PC-9 (cell line): ENCODE measurements at regions not wholly inside any gene's neighbourhood (a gene's known extent, or its start where the extent isn't known, plus 50 kb on each side); places are given as distances from the start of the nearest gene placed in this dataset.

Experiments used
- BruUV-seq: library from RNA; stranded (reverse); fragments of 400-500 nt; replicated peaks from 2 replicates; lab custom pipeline; 2021; lab: Mats Ljungman, UMichigan
- CTCF ChIA-PET: fragments of 300-600 bp; sonication (Branson Sonifier 250); formaldehyde crosslinking; loops from one replicate; lab custom pipeline; 2022; ENCODE audit warnings: antibody characterized with exemption; lab: Charles Lee
- POLR2A ChIA-PET: fragments of 300-600 bp; sonication (Branson Sonifier 250); formaldehyde crosslinking; loops from one replicate; lab custom pipeline; 2022; ENCODE audit warnings: antibody characterized with exemption; ENCODE audit not compliant: unreplicated experiment; lab: Charles Lee
- DNase-seq, 2 experiments: peaks; one replicate each; pipeline versions ENCODE4 v3.0.0 to v3.0.0-alpha.2; 2015 to 2022; ENCODE audit warnings: mixed read lengths in 1 of 2
- H2AFZ ChIP-seq: fragments of 200-600 bp; sonication (generic); 2 replicates; pipeline ENCODE4 v1.8.1; 2017; ENCODE audit warnings: antibody characterized with exemption
- H3F3A ChIP-seq: fragments of 200-600 bp; sonication (generic); 2 replicates; pipeline ENCODE4 v1.8.1; 2017; ENCODE audit warnings: antibody characterized with exemption, mild to moderate bottlenecking, low read depth; ENCODE audit not compliant: insufficient read depth
- H3K27ac ChIP-seq: fragments of 200-600 bp; sonication (generic); 2 replicates; pipeline ENCODE4 v1.6.1; 2016; ENCODE audit warnings: mixed run types
- H3K27me3 ChIP-seq: fragments of 200-600 bp; sonication (generic); 2 replicates; pipeline ENCODE4 v1.6.1; 2016; ENCODE audit warnings: low read depth, mixed run types; ENCODE audit not compliant: insufficient read depth
- H3K36me3 ChIP-seq: fragments of 200-600 bp; sonication (generic); 2 replicates; pipeline ENCODE4 v1.6.1; 2016; ENCODE audit warnings: low read depth, mixed run types
- H3K4me1 ChIP-seq: fragments of 200-600 bp; sonication (generic); replicated peaks from 2 replicates; pipeline ENCODE4 v1.6.1; 2016; ENCODE audit warnings: mixed run types; ENCODE audit not compliant: insufficient read depth
- H3K4me2 ChIP-seq: fragments of 200-600 bp; sonication (generic); 2 replicates; pipeline ENCODE4 v1.6.1; 2017; ENCODE audit warnings: mixed run types
- H3K4me3 ChIP-seq: fragments of 200-600 bp; sonication (generic); 2 replicates; pipeline ENCODE4 v1.6.1; 2016; ENCODE audit warnings: mixed run types
- H3K79me2 ChIP-seq: fragments of 200-600 bp; sonication (generic); 2 replicates; pipeline ENCODE4 v1.6.1; 2017; ENCODE audit warnings: low read depth, mixed run types
- H3K9me2 ChIP-seq: fragments of 200-600 bp; sonication (generic); 2 replicates; pipeline ENCODE4 v1.8.1; 2017; ENCODE audit warnings: mild to moderate bottlenecking; ENCODE audit not compliant: insufficient read depth
- H3K9me3 ChIP-seq: fragments of 200-600 bp; sonication (generic); 2 replicates; pipeline ENCODE4 v1.8.1; 2016; ENCODE audit warnings: low read depth; ENCODE audit not compliant: insufficient read depth
- H4K20me1 ChIP-seq: fragments of 200-600 bp; sonication (generic); 2 replicates; pipeline ENCODE4 v1.8.1; 2017; ENCODE audit not compliant: insufficient read depth
- EZH2 ChIP-seq: fragments of 200-600 bp; sonication (generic); IDR thresholded peaks from 2 replicates; pipeline ENCODE4 v1.8.0; 2017; ENCODE audit warnings: antibody characterized with exemption, low read depth
- intact Hi-C: fragments of 100-400 bp; cut with micrococcal nuclease; formaldehyde crosslinking; loops from one replicate; pipeline ENCODE4 v1.10.0; 2022; ENCODE audit not compliant: unreplicated experiment
- TF ChIP-seq, protein P1 (sequence below): fragments of 200-600 bp; sonication (generic); conservative IDR thresholded peaks from 2 replicates; pipeline ENCODE4 v1.6.1; 2017; ENCODE audit warnings: mixed run types, antibody characterized with exemption, mild to moderate bottlenecking, moderate library complexity

GRCh38 chr18:56458770-56459712 lies 179.4 kb downstream of the TXNL1 start:
- Histone ChIP-seq H2AFZ (no peak overlapping the region), H3K79me2 (no peaks in the 10 kb centered on the region), H3K27ac (no peak overlapping the region), H3K4me1 (peaks cover 9% of the 10 kb centered on the region; the same call in 1 of the 2 replicates), H3K4me2 (no peak overlapping the region), H4K20me1 (no peaks in the 10 kb centered on the region), H3K4me3 (no peak overlapping the region), H3K9me3 (peaks cover 2% of the 10 kb centered on the region; the same call in 1 of the 2 replicates), H3K27me3 (no peaks in the 10 kb centered on the region), H3F3A (no peaks in the 10 kb centered on the region), H3K9me2 (0 out of 2 replicates have a peak, but pooled peaks cover 3% of the 10 kb centered on the region), H3K36me3 (no peaks in the 10 kb centered on the region)
- intact Hi-C loops = no loop called here
- DNase-seq = no peak
- ChIA-PET CTCF (no interaction called here), POLR2A (no interaction called here)
- TF ChIP-seq, protein P1, sequence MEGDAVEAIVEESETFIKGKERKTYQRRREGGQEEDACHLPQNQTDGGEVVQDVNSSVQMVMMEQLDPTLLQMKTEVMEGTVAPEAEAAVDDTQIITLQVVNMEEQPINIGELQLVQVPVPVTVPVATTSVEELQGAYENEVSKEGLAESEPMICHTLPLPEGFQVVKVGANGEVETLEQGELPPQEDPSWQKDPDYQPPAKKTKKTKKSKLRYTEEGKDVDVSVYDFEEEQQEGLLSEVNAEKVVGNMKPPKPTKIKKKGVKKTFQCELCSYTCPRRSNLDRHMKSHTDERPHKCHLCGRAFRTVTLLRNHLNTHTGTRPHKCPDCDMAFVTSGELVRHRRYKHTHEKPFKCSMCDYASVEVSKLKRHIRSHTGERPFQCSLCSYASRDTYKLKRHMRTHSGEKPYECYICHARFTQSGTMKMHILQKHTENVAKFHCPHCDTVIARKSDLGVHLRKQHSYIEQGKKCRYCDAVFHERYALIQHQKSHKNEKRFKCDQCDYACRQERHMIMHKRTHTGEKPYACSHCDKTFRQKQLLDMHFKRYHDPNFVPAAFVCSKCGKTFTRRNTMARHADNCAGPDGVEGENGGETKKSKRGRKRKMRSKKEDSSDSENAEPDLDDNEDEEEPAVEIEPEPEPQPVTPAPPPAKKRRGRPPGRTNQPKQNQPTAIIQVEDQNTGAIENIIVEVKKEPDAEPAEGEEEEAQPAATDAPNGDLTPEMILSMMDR = no peak
- TF ChIP-seq EZH2 = no peak
- no TSS peak for BruUV-seq

DNA sequence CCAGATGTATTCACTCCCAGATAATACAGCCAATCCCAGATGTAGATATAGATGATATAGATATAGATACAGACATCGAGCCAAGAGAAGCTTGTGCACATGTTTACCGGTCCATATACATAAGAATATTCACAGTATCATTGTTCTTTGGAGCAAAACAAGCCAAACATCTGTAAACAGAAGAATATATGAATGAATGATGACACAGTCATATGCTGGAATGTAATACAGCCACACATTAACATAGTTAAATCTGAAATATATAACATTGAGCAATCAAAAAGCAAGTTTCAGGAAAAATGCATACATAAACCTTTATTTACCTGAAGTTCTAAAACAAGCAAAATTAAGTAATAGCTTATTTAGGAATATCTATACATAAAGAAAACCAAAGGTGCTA lies 182.5 kb downstream of the TXNL1 start:
- Histone ChIP-seq H3K4me3 (no peak overlapping the region), H4K20me1 (no peaks in the 10 kb centered on the region), H3F3A (no peaks in the 10 kb centered on the region), H3K36me3 (no peaks in the 10 kb centered on the region), H3K27ac (no peak overlapping the region), H3K9me3 (no peaks in the 10 kb centered on the region), H2AFZ (no peak overlapping the region), H3K79me2 (no peaks in the 10 kb centered on the region), H3K9me2 (no peaks in the 10 kb centered on the region), H3K27me3 (no peaks in the 10 kb centered on the region), H3K4me1 (peaks cover 3% of the 10 kb centered on the region; the same call in 1 of the 2 replicates), H3K4me2 (no peak overlapping the region)
- BruUV-seq = no TSS peak
- ChIA-PET POLR2A (no interaction called here), CTCF (no interaction called here)
- DNase-seq = no peak
- TF ChIP-seq EZH2 = no peak
- TF ChIP-seq, protein P1 = no peak
- intact Hi-C loops = no loop called here

DNA sequence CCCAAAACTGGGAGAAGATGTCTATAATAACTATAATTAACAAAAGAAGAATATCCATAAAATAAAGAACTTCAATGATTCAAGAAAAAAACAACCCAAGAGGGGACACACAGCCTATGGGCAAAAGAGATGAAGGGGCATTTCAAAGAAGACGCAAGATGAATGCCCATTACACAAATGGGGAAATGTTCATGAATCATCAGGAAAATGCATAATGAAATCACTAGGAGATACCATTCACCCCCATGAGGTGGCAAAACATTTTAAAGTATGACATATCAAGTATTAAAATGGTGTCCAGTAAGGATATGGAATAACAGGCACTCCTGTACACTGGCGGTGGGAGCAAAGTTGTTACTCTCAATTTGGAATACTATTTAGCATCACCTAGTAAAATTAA lies 183.3 kb downstream of the TXNL1 start:
- CTCF ChIA-PET = no interaction called here

More for the DNA sequence above, 183.3 kb downstream of the TXNL1 start:
- no peaks in the 10 kb centered on the region for H3K9me3 ChIP-seq
- no peaks in the 10 kb centered on the region for H3K79me2 ChIP-seq
- H3K4me2 ChIP-seq = no peak overlapping the region
- H3K4me3 ChIP-seq = no peak overlapping the region
- no peaks in the 10 kb centered on the region for H3K27me3 ChIP-seq
- TF ChIP-seq, protein P1 = no peak
- TF ChIP-seq EZH2 = no peak
- no peak for DNase-seq
- H3K4me1 ChIP-seq = no peaks in the 10 kb centered on the region
- BruUV-seq = no TSS peak
- POLR2A ChIA-PET = no interaction called here
- no peaks in the 10 kb centered on the region for H3K9me2 ChIP-seq
- H2AFZ ChIP-seq = no peak overlapping the region
- no peaks in the 10 kb centered on the region for H3K36me3 ChIP-seq
- H4K20me1 ChIP-seq = no peaks in the 10 kb centered on the region
- no peaks in the 10 kb centered on the region for H3F3A ChIP-seq
- no peak overlapping the region for H3K27ac ChIP-seq
- intact Hi-C loops = no loop called here
